GM19035 (cell line): ENCODE measurements at regions not wholly inside any gene's neighbourhood (a gene's known extent, or its start where the extent isn't known, plus 50 kb on each side); places are given as distances from the start of the nearest gene placed in this dataset.
"Not testable (repeated sequence)": the region's sequence is repeated elsewhere in the genome, so short reads cannot be mapped to it uniquely, and the experiment has no call there.

Experiments
- ATAC-seq: cut with Tn5 transposase; IDR thresholded peaks from one replicate; pipeline ENCODE4 v1.9.1; 2021; ENCODE audit not compliant: unreplicated experiment

DNA sequence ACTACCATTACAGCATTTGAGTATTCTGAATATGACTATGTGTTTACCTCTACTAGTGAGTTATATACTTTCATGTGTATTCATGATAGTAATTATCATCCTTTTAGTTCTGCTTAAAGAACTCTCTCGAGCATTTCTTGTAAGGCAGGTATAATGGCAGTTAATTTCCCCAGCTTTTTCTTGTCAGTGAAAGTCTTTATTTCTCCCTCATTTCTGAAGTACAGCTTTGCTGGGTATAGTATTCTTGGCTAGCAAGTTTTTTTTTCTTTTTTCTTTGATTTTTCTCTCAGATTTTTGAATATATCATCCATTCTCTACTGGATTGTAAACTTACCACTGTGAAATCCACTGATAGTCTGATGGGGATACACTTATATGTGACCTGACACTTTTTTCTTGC lies 165.9 kb upstream of the ARHGAP5 start:
- ATAC-seq: no peak

DNA sequence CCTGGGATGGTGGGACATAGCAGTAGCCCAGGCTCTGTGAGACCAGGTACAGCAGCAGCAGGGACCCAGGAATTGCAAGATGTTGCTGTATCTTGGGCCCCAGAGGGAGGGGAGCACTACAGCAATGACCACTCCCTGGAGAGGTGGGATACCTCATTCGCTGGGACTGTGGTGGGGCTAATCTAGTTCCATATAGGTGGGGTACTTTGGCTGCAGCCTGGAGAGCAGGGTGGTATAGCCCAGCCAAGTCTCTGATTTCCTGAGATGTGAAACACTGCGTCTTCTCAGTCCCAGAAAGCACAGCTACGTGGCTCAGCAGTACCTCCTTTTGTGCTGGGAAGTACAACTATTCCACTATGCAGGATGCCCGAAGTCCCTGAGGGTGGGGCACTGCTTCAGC lies 163.7 kb upstream of the ARHGAP5 start:
- no peak for ATAC-seq

DNA sequence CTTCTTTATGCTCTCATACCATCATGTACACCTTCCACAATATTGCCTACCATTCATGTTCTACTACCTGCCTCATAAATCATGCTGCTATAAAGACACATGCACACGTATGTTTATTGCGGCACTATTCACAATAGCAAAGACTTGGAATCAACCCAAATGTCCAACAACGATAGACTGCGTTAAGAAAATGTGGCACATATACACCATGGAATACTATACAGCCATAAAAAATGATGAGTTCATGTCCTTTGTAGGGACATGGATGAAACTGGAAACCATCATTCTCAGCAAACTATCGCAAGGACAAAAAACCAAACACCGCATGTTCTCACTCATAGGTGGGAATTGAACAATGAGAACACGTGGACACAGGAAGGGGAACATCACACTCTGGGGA lies 158.8 kb upstream of the ARHGAP5 start:
- ATAC-seq: not testable (repeated sequence)

DNA sequence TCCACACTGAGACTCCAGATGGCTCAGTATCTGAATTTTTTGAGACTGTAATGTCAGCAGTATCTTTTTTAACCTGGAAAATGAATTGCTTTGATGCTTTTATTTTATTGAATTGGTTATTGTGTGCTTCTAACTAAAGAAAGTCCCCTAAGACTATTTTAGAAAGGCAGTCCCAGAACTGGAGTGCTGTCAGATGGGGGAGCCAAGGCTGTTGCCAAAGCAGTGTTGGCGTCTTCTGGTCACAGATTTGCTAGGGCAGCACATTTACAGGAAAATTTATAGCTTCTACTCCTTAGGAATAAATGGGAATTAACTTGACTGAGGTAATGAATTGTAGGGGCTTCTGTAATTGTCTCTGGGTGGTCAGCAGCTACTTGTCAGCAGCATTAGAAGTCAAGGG lies 157.1 kb upstream of the ARHGAP5 start:
- ATAC-seq: no peak

DNA sequence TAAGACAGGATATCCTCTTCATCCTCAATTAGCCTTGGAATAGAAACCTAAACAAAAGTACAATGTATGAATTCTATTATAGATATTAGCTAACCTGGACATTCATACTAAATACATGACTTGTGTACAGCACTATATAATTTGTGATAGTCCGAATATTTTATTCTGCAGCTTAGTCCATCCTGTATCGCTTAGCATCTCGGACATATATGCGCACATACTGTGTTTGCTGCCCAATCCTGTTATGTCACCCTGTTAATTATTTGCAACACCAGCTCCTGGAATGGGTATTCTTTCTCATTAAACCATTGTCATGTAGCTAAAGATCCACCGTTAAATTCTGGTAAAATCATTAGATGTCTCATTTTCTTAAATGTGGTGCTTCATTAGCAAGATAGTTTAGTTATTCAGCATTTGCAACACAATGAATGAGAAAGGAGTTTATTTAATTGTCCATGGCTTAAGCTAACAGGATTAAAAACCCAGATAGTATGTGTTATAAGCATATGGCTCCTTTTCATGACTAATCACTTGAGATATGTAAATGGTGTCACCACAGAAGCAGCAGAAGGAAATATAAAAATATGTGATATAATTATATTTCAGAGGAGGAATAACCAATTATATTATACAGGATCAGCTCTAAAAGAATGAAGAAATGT lies 156.0 kb upstream of the ARHGAP5 start:
- no peak for ATAC-seq

DNA sequence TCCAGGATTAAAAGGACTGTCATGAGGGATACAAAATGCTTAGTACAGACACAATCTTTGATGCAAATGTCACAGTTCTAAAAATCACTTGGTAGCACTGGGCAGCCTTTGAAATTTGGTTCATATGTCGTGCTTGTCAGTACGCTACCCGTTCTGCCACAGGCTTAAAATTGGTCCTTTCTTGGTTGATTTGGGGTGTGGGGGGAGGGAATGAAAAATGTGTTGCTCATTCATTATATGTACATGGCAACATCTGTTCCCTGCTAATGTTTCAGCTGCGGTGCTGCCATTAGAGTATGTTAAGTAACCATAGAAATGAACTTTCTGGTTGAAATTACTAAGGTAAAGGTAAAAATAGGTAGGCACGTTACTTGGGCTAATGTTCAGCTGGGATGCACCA lies 155.4 kb upstream of the ARHGAP5 start:
- no peak for ATAC-seq

DNA sequence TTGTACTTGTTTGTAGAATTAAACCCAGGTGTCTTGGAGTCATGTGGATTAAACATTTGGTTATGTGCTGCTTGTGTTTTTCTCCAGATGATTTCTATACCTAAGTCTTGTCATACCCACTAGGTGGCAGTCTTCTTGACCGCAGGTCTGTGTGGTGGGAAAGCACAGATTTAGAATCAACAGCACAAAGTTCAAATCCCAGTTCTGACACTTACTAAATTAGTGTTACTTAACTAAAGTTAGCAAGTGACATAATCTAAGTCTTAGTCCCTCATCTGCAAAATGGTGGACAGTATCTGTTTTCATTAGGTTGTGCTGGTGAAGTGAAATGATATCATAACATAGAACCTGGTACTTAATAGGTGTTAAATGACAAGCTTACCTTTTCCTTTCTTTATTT lies 151.0 kb upstream of the ARHGAP5 start:
- ATAC-seq: no peak

DNA sequence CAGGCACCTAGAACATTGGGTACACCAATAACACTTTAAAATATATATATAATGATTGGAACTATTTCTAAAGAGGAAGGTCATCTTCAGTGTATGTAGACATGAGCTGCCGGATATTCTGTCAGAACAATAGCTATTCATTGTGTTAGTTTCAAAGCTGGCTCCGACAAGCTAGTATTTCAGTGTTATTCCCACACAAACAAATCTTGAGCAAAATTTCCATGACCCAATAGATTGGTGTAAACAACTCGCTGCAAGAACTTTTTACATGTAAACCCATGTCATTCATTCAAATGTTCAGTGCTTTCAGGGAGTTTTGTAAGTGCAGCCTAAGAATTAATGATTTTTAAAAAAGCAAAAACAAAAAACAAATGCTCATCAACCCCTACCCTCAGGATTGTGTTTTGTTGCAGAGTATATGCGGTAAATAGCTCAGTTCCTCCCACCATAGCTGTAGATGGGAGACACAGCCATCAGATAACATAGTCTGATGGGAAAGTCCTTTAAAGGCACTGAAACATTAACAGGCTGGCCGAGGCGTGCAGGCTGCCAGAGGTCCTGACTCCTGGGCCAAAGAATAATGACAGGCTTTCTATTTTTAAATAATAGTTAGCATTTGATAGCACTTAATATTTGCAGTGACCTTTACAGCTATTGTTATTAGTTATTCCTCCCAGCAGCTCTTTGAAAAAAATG lies 150.3 kb upstream of the ARHGAP5 start:
- no peak for ATAC-seq

DNA sequence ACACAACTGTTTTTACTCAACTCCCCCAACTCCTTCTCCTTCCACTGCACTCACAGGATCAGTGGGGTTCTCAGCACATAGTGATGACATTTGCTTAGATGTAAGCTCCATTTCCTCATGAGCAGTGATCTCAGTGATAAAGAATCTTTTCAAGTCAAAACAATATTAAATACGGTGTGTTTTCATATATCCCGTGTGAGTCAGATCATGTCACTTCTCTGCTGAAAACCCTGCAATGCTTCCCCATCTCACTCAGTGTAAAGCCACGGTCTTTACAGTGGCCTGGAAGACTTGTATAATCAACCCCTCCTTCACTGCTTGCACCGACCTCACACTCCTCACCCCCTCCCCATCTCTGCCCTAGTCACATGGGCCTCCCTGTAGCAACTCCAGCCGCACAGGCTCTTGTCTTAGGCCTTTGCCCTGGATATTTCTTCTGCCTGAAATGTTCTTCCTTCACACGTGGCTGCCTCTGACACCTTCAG lies 149.7 kb upstream of the ARHGAP5 start:
- ATAC-seq: no peak

DNA sequence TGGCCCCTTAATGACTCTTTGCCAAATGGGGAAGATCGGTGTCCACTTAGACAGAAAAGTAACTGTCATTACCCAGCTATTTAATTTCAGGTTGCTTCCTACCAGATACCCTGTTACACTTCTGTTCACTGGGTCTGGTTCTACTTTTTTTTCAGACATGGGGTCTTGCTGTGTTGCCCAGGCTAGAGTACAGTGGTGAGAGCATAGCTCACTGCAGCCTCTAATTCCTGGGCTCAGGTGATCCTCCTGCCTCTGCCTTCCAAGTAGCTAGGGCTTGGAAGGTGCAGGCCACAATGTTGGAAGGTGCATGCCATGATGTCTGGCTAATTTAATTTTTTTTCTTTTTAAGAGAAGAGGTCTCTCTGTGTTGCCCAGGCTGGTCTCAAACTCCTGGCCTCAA lies 147.0 kb upstream of the ARHGAP5 start:
- no peak for ATAC-seq

DNA sequence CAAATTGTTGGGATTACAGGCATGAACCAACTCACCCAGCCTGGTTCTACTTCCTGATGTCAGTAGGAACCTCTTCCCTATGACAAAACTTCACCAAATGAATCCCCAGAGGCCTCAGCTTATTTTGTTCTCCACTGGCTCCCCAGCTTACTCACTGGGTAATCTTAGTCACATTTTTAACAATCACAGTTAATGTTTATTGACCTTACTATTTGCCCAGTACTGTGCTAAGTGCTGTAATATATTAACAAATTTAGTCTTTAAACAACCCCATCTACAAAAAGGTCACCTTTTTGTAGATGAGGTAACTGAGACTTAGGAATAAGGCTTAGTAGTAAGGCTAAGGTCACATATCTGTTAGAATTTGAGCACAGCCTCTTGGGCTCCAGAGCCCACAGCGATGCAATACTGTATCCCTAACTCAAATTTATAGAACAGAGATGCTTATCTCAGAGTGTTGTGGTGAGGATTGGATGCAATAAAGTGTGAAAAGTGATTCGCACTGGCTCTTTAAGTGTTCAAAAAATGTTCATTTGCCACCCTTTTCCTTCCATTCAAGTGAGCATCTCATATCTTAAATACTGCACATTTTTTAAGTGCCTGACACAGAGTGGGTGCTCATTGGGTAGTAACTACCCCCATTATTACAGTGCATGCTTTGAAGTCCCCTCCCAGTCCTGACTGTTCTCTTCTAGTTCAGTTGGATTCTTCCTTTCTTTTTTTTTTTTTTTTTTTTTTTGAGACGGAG lies 146.4 kb upstream of the ARHGAP5 start:
- ATAC-seq: no peak

DNA sequence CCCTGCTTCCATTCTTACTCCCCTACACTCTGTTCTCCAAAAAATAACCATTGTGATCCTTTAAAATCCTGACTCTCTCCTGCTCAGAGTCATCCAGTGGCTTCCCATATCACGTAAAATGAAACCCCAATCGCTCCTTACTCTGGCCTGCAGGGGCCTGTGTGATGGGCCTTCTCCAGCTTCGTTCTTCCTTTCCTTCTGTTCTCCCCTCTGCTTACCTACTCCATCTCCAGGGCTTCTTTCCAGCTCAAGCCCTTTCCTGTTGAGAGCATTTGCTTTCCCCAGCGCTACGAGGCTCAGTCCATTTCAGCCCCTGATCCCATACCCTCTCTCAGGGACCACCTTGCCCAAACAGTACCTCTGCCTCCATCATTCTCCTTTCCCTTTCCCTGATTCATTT lies 144.4 kb upstream of the ARHGAP5 start:
- no peak for ATAC-seq

DNA sequence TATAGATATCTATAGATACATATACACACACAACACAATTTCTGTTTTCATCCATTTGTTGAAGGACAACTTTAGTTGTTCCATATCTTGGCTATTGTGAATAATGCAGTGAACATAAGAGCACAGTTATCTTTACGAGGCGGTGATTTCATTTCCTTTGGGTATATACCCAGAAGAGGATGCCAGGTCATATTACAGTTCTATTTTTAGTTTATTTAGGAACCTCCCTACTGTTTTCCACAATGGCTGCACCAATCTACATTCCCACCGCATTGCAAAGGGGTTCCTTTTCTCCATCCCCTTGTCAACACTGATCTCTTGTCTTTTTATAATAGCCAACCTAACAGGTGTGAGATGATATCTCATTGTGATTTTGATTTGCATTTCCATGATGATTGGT lies 143.4 kb upstream of the ARHGAP5 start:
- ATAC-seq: no peak

DNA sequence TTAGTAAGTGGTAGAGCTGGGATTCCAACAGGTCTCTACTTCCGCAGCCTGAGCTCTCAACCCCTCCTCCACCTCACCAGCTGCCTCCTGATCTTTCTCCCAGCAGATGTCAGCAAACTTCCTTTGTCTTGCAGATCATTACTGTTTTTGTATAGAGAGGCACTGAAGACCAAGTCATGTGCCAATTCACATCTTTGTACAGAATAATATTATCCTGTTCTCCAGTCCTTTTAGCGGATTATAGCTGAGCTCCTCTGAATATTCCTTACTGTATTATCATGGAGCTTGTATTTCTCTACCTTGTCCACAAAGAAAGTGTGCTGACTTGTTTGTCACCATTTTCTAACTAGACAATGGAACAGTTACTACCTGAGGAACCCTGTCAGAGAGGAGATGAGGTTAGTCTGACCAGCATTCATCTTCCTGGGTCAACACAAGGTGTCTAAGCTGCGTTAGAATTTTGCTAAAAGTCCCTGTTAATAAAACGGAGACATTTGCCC lies 142.3 kb upstream of the ARHGAP5 start:
- ATAC-seq: no peak

DNA sequence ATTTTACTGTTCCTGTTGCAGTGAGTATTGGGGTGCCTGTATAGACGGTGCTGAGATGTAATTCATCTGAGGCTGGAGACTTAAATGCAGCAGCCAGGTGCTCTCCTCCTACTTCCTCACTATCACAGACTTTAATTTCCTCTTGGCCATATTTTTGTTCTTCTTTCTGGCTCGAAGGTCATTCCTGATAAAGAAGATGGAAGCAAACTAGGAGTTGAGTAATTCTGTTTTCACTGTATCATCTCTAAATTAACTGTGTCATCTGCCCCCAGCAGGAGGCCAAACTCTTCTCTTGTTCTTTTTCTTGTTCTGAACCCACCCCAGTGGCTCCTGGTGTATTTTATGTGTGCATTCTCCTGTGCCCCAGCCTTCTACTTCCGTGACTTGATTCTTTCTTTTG lies 141.7 kb upstream of the ARHGAP5 start:
- ATAC-seq: no peak

DNA sequence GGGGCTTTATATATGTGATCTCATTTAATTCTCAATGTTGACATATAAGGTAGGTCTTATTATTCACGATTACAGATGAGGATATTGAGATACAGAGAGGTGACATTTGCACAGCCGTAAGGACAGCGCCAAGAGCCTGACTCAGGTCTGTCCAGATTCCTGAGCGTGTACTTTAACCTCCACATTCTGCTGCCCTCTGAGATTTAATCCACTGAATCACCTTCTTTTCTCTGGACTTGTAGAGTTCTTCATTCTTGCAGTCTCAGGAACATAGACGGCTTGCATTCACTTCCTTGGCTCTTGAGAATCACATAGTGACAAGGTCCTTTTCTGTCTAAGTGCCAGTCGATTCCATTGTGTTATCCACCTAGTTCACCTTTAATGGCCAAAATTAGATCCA lies 141.0 kb upstream of the ARHGAP5 start:
- no peak for ATAC-seq

DNA sequence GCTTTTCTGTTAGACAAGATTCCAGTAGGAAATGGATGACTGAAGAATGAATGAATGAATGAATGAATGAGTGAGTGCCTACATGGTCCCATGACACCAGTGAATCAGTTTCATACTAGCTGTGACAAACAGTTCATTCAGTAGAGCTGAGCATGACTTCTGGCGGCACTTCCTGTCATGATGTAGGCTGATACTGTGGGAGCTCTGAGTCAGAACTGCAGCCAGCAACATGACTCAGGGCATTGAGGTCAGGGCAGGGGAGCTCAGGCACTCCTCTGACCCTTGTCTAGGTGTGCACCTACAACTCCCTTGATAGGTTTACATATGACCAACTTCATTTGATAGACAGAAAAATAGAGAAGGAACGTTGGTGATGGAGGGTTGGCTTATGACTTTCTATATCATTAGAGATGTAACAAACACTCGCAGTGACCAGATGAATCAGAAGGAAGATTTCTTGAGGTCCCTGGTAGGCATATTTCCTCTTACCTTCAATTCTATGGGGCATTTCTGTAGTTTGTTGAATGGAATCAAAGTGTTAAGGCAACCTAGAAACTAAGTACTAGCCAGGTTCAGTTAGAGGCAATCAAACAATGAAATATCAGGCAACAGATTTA lies 139.3 kb upstream of the ARHGAP5 start:
- peak; percentile 100 for ATAC-seq

DNA sequence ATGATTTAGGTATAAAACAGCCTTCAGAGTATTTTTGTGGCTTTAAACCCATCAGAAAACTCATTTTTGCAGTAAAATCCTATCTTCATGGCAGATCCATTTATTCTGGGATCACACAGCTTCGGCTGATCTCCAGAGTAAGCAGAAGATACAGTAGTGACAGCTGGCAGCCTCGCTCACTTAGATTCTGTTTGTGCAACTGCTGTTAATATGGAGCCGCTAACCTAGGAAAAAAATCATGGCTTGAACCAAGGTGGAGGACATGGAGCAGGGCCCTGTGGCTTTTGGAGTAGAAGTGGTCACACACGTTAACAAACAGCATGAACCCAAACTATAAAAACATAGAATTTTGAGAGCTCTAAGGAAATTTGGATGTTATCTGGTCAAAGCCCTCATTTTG lies 137.2 kb upstream of the ARHGAP5 start:
- no peak for ATAC-seq

DNA sequence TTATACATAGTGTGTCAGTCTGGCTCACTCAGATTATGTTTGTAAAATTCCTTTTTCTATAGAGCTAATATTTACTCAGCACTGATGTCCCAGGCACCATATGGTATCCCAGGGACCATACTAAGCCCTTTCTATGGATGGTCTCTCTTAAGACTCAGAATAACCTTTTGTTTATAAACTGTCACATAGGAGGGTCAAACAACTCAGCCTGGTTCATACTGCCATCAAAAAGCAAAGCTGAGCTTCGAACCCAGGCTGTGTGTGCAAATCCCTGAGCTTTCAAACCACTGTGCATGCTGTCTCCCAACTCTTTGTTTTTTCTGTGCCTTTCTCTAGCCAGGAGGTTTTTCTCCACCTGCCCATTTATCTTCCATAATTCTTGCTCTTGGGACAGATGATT lies 135.6 kb upstream of the ARHGAP5 start:
- no peak for ATAC-seq

DNA sequence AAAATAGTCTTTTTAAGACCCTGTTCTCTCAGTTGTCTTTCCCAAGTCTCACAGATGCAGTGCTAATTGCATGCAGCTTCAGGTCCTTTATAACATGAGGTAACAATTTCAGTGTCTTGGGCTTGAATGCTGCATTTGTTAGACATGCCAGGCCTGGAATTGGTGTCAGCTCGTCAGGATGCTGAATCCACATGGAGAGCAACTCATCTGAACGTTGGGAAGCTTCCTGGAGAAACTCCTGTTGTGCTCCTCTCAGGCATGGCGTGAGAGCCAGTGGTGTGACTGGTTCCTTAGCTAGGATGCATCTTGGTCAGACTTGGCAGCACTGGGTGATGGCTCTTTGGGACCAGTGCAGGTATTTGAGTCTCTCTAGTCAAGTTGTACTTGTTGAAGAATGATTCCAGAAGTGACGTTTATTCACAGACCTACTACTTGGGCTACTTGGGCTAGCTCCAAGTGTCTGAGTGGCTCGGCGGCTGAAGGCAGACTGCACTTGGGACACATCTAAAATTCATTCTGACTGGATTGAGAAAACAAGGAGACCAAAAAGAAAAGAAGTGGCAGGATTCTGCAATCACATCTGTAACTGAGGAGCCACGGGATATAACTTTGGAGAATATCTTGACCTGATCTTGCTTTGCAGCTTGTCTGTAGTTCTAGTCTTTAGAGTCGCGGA lies 134.8 kb upstream of the ARHGAP5 start:
- no peak for ATAC-seq

DNA sequence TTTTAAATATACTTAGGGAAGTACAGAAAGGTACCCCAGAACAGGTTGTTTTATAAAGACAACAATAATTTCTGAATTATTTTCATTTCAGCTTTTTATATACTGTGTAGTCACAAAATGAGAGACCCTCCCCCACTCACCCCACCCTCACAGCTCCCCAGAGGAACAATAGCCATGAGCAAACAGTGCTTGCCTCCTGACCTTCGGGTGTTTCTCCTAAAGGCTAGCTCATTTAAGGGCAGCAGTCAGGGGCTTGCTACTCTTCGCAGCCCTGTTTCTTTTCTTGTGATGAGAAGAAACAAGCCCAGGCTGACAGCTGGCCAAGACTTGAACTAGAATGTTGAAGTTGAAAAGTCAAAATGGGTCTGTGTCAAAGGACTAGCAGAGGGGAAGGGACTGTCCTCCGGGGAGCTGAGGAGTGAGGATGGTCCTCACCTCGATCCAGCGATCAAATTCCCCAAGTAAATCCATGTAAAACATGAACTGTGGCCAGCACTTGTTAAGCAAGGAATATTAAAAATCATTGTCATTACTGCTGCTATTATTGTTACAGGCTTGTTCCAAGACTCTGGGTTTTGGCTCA lies 133.8 kb upstream of the ARHGAP5 start:
- ATAC-seq: no peak
